T-cell (primary cell): ENCODE measurements at regions not wholly inside any gene's neighbourhood (a gene's known extent, or its start where the extent isn't known, plus 50 kb on each side); places are given as distances from the start of the nearest gene placed in this dataset.
"Not testable (repeated sequence)": the region's sequence is repeated elsewhere in the genome, so short reads cannot be mapped to it uniquely, and the experiment has no call there.

ENCODE experiments used
- ATAC-seq, 4 experiments: fragments of 200-7000 bp in 3 of 4; fragments of 150-1000 bp in 1 of 4; cut with Tn5 transposase; replicated peaks in 1 of 4; 1 replicate in 3 of 4; 2 replicates in 1 of 4; pipeline ENCODE4 v1.10.0; 2021; ENCODE audit warnings: moderate library complexity in 3 of 4, mild to moderate bottlenecking in 2 of 4, moderate number of reproducible peaks in 1 of 4
- CTCF ChIA-PET, 2 donors: fragments of 300-600 bp; sonication (Branson Sonifier 250); formaldehyde crosslinking; loops; one replicate each; lab custom pipeline; 2022; ENCODE audit warnings: antibody characterized with exemption in 2 of 2; lab: Charles Lee
- POLR2A ChIA-PET, 2 donors: fragments of 300-600 bp; sonication (Branson Sonifier 250); formaldehyde crosslinking; loops; one replicate each; lab custom pipeline; 2022; ENCODE audit warnings: antibody characterized with exemption in 2 of 2; lab: Charles Lee
- DNase-seq, 35 experiments: peaks; one replicate each; pipeline versions ENCODE4 v3.0.0 to v3.0.0-alpha.2; 2013 to 2023
- H3K27ac ChIP-seq: one replicate; pipeline ENCODE4 v1.5.1; 2013; ENCODE audit warnings: low read length
- H3K27me3 ChIP-seq, 2 experiments: replicated peaks in 1 of 2; 1 replicate in 1 of 2; 2 replicates in 1 of 2; pipeline versions ENCODE4 v1.6.1 to v1.7.0; 2013; ENCODE audit warnings: low read length in 1 of 2, mixed read lengths in 1 of 2; ENCODE audit not compliant: control insufficient read depth in 2 of 2, insufficient read depth in 2 of 2; ENCODE audit errors: extremely low read depth in 1 of 2
- H3K36me3 ChIP-seq, 2 donors: 1 replicate in 1 of 2; 2 replicates in 1 of 2; pipeline versions ENCODE4 v1.6.1 to v1.7.0; 2013; ENCODE audit warnings: low read length in 1 of 2; ENCODE audit not compliant: control insufficient read depth in 2 of 2, insufficient read depth in 1 of 2; ENCODE audit errors: extremely low read depth in 1 of 2
- H3K4me1 ChIP-seq, 2 experiments: 1 replicate in 1 of 2; 2 replicates in 1 of 2; pipeline versions ENCODE4 v1.6.1 to v1.7.0; 2013; ENCODE audit warnings: low read length in 2 of 2, mixed read lengths in 1 of 2; ENCODE audit not compliant: insufficient read depth in 2 of 2, control insufficient read depth in 1 of 2; ENCODE audit errors: extremely low read depth in 1 of 2
- H3K4me3 ChIP-seq, 2 donors: 1 replicate in 1 of 2; 2 replicates in 1 of 2; pipeline versions ENCODE4 v1.5.1 to v1.7.0; 2013; ENCODE audit warnings: mild to moderate bottlenecking in 2 of 2, low read length in 1 of 2, moderate library complexity in 1 of 2; ENCODE audit not compliant: control insufficient read depth in 1 of 2; ENCODE audit errors: extremely low read depth in 1 of 2
- H3K9me3 ChIP-seq: 2 replicates; pipeline ENCODE4 v1.7.0; 2013
- H3K27ac Mint-ChIP-seq, 2 donors: one replicate each; pipeline ENCODE4 v1.8.0; 2020 to 2021; ENCODE audit warnings: mild to moderate bottlenecking in 2 of 2, mixed read lengths in 2 of 2
- H3K27me3 Mint-ChIP-seq, 2 donors: one replicate each; pipeline ENCODE4 v1.8.0; 2021 to 2022; ENCODE audit warnings: mixed read lengths in 2 of 2
- H3K36me3 Mint-ChIP-seq: one replicate; pipeline ENCODE4 v1.8.0; 2021; ENCODE audit warnings: mixed read lengths
- H3K4me1 Mint-ChIP-seq, 3 donors: one replicate each; pipeline ENCODE4 v1.8.0; 2020 to 2022; ENCODE audit warnings: mixed read lengths in 3 of 3, mild to moderate bottlenecking in 1 of 3
- H3K4me3 Mint-ChIP-seq, 3 donors: one replicate each; pipeline ENCODE4 v1.8.0; 2020 to 2022; ENCODE audit warnings: mild to moderate bottlenecking in 3 of 3, mixed read lengths in 3 of 3, moderate library complexity in 3 of 3
- H3K9me3 Mint-ChIP-seq, 3 donors: one replicate each; pipeline ENCODE4 v1.8.0; 2020 to 2022; ENCODE audit warnings: mixed read lengths in 3 of 3
- WGBS: methylation state at CpG from one replicate; pipeline ENCODE4 v1.1.5; 2013; ENCODE audit warnings: missing lambda C conversion rate; ENCODE audit not compliant: insufficient coverage; 5-methylcytosine and 5-hydroxymethylcytosine counted together

- ChIA-PET POLR2A (no interaction called here), CTCF (no interaction called here)
- H3K4me3 Mint-ChIP-seq: no peak overlapping the region
- no peaks in the 10 kb centered on the region for H3K9me3 ChIP-seq
- H3K4me3 ChIP-seq: no peak overlapping the region
- H3K9me3 Mint-ChIP-seq: no peaks in the 10 kb centered on the region
- no peak overlapping the region for H3K27ac ChIP-seq
- no peaks in the 10 kb centered on the region for H3K27me3 Mint-ChIP-seq
- no peak overlapping the region for H3K27ac Mint-ChIP-seq
- peaks cover 0 to 10% (median 0%) of the 10 kb centered on the region in 3 donors for H3K4me1 Mint-ChIP-seq
- no peak for ATAC-seq
- no peak for DNase-seq
- H3K36me3 Mint-ChIP-seq: no peaks in the 10 kb centered on the region
- H3K27me3 ChIP-seq: no peaks in the 10 kb centered on the region
- no peaks in the 10 kb centered on the region for H3K36me3 ChIP-seq
- no peaks in the 10 kb centered on the region for H3K4me1 ChIP-seq
Observed at GRCh38 chr14:38004610-38004879, 203.2 kb upstream of the SSTR1 start.

GRCh38 chr14:38011156-38011555, 196.5 kb upstream of the SSTR1 start:
- DNase-seq, H3K9me3 ChIP-seq, POLR2A ChIA-PET, H3K4me1 ChIP-seq, H3K4me1 Mint-ChIP-seq, CTCF ChIA-PET, H3K4me3 Mint-ChIP-seq, H3K36me3 Mint-ChIP-seq, H3K27me3 ChIP-seq, H3K27ac ChIP-seq, H3K27me3 Mint-ChIP-seq, H3K36me3 ChIP-seq, H3K4me3 ChIP-seq, ATAC-seq, H3K27ac Mint-ChIP-seq: not testable (repeated sequence)
- H3K9me3 Mint-ChIP-seq: peaks cover 9 to 29% (median 19%) of the 10 kb centered on the region in 3 donors
- no CpG with 5 or more reads among the region's 2 CpGs for WGBS

DNA sequence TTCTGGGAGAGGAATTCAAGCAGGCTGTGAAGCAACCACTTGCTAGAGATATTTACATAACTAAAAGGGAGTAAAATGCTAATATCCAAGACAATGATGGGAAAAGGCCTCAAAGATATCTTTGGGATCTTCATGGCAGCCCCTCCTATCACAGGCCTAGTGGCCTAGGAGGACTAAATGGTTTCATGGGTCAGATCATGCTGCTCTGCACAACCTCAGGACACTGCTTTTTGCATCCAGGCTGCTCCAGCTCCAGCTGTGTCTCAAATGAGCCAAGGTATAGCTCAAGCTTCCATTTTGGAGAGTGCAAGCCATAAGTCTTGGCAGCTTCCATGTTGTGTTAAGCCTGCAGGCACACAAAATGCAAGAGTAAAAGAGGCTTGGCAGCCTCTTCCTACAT, 195.6 kb upstream of the SSTR1 start:
- H3K4me1 Mint-ChIP-seq: no peaks in the 10 kb centered on the region
- H3K9me3 Mint-ChIP-seq: peaks cover 9 to 29% (median 19%) of the 10 kb centered on the region in 3 donors
- no peaks in the 10 kb centered on the region for H3K4me1 ChIP-seq
- H3K27me3 Mint-ChIP-seq: no peaks in the 10 kb centered on the region
- no peak for ATAC-seq
- H3K4me3 Mint-ChIP-seq: no peak overlapping the region
- H3K36me3 ChIP-seq: no peaks in the 10 kb centered on the region
- no peaks in the 10 kb centered on the region for H3K9me3 ChIP-seq
- H3K27me3 ChIP-seq: no peaks in the 10 kb centered on the region
- DNase-seq: no peak
- POLR2A ChIA-PET: no interaction called here
- CTCF ChIA-PET: no interaction called here
- H3K27ac ChIP-seq: no peak overlapping the region
- no peak overlapping the region for H3K27ac Mint-ChIP-seq
- no peak overlapping the region for H3K4me3 ChIP-seq
- no peaks in the 10 kb centered on the region for H3K36me3 Mint-ChIP-seq

GRCh38 chr14:38016497-38016896, 191.2 kb upstream of the SSTR1 start:
- Histone ChIP-seq H3K4me3 (no peak overlapping the region), H3K4me1 (no peaks in the 10 kb centered on the region), H3K27ac (no peak overlapping the region), H3K9me3 (no peaks in the 10 kb centered on the region), H3K27me3 (no peaks in the 10 kb centered on the region), H3K36me3 (no peaks in the 10 kb centered on the region)
- ATAC-seq: no peak
- 78% methylated on average over 1 of the region's 2 CpGs for WGBS
- POLR2A ChIA-PET: no interaction called here
- CTCF ChIA-PET: interaction anchor here in 1 of 2 donors (0.6 kb wide), 1 partner anchor 63 kb away, joined by 3 read pairs; no protein-coding TSS in a partner anchor
- H3K36me3 Mint-ChIP-seq: no peaks in the 10 kb centered on the region
- H3K27me3 Mint-ChIP-seq: no peaks in the 10 kb centered on the region
- H3K9me3 Mint-ChIP-seq: peaks cover 9 to 20% (median 12%) of the 10 kb centered on the region in 3 donors
- H3K27ac Mint-ChIP-seq: no peak overlapping the region
- H3K4me1 Mint-ChIP-seq: no peaks in the 10 kb centered on the region
- no peak for DNase-seq
- H3K4me3 Mint-ChIP-seq: no peak overlapping the region

DNA sequence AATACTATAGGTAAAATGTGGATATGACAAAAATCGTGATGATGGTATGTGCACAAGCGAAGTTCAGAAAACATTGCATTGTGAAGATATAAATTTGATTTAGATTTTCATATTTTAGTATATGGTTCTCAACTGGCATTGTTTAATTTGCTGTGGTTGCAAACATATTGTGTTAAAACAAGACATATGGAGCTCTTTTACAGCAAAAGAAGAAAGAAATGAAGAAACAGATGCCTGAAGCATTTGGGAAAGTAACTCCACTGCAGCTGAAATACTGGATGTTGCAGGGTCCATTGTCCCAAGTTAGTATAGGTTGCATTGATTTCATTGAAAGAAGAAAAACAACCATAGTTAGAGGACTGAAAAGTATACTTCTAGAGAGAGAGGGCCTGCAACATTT, 185.8 kb upstream of the SSTR1 start:
- Mint-ChIP-seq H3K36me3 (peaks cover 5% of the 10 kb centered on the region), H3K4me3 (no peak overlapping the region), H3K9me3 (peaks cover 0 to 29% (median 17%) of the 10 kb centered on the region in 3 donors), H3K27ac (no peak overlapping the region), H3K27me3 (no peaks in the 10 kb centered on the region), H3K4me1 (no peaks in the 10 kb centered on the region)
- H3K9me3 ChIP-seq: no peaks in the 10 kb centered on the region
- ATAC-seq (no peak), DNase-seq (no peak)
- H3K27ac ChIP-seq: no peak overlapping the region
- CTCF ChIA-PET: interaction anchor here in 1 of 2 donors (0.6 kb wide), 1 partner anchor 100 kb away, joined by 3 read pairs; no protein-coding TSS in a partner anchor
- H3K4me1 ChIP-seq: no peaks in the 10 kb centered on the region
- H3K36me3 ChIP-seq: no peaks in the 10 kb centered on the region
- no CpG with 5 or more reads among the region's 2 CpGs for WGBS
- POLR2A ChIA-PET: no interaction called here
- H3K27me3 ChIP-seq: no peaks in the 10 kb centered on the region
- H3K4me3 ChIP-seq: no peak overlapping the region

GRCh38 chr14:38022775-38023174, 184.9 kb upstream of the SSTR1 start:
- Histone ChIP-seq H3K4me1 (no peaks in the 10 kb centered on the region), H3K36me3 (no peaks in the 10 kb centered on the region), H3K4me3 (no peak overlapping the region), H3K27me3 (no peaks in the 10 kb centered on the region), H3K27ac (no peak overlapping the region), H3K9me3 (no peaks in the 10 kb centered on the region)
- no peak for ATAC-seq
- Mint-ChIP-seq H3K4me1 (no peaks in the 10 kb centered on the region), H3K27ac (no peak overlapping the region), H3K4me3 (no peak overlapping the region), H3K36me3 (peaks cover 5% of the 10 kb centered on the region), H3K9me3 (peaks cover 0 to 29% (median 17%) of the 10 kb centered on the region in 3 donors), H3K27me3 (no peaks in the 10 kb centered on the region)
- no CpG with 5 or more reads among the region's 3 CpGs for WGBS
- CTCF ChIA-PET: no interaction called here
- no peak for DNase-seq
- POLR2A ChIA-PET: interaction anchor here in 1 of 2 donors (0.7 kb wide), 1 partner anchor 178 kb away, joined by 3 read pairs; no protein-coding TSS in a partner anchor

- Histone ChIP-seq H3K4me3 (no peak overlapping the region), H3K27ac (no peak overlapping the region), H3K4me1 (no peaks in the 10 kb centered on the region), H3K27me3 (no peaks in the 10 kb centered on the region), H3K9me3 (no peaks in the 10 kb centered on the region), H3K36me3 (no peaks in the 10 kb centered on the region)
- Mint-ChIP-seq H3K27ac (no peak overlapping the region), H3K9me3 (peaks cover 0 to 5% (median 4%) of the 10 kb centered on the region in 3 donors), H3K27me3 (no peaks in the 10 kb centered on the region), H3K4me1 (peaks cover 15 to 28% (median 20%) of the 10 kb centered on the region in 3 donors), H3K36me3 (no peaks in the 10 kb centered on the region), H3K4me3 (no peak overlapping the region)
- 83% methylated on average over 2 of the region's 3 CpGs for WGBS
- DNase-seq (no peak), ATAC-seq (no peak)
- CTCF ChIA-PET: no interaction called here
- POLR2A ChIA-PET: no interaction called here
Observed at GRCh38 chr14:38038171-38038570, 169.5 kb upstream of the SSTR1 start.
